ENCODE measurements at regions not wholly inside any gene's neighbourhood (a gene's known extent, or its start where the extent isn't known, plus 50 kb on each side); places are given as distances from the start of the nearest gene placed in this dataset.

- Histone ChIP-seq H3K27ac (peak overlapping the region in 2 of 4 donors; percentile 30 to 54), H3K27me3 (no peaks in the 10 kb centered on the region), H3K4me1 (no peaks in the 10 kb centered on the region), H3K36me3 (no peaks in the 10 kb centered on the region), H3K4me3 (no peak overlapping the region), H3K9me3 (peaks cover 0 to 6% (median 0%) of the 10 kb centered on the region in 4 donors)
- DNase-seq, result no peak
- TF ChIP-seq POLR2A (IDR thresholded peaks at IDR 0.05), result no peak
- no peak for TF ChIP-seq CTCF (IDR thresholded peaks at IDR 0.05)
Measured at GRCh38 chr2:237244178-237244577, 158.5 kb downstream of the COPS8 start.

GRCh38 chr2:237244976-237245646, 159.4 kb downstream of the COPS8 start:
- TF ChIP-seq CTCF (IDR thresholded peaks at IDR 0.05) (no peak), POLR2A (IDR thresholded peaks at IDR 0.05) (no peak)
- no peaks in the 10 kb centered on the region for H3K4me1 ChIP-seq
- H3K36me3 ChIP-seq, result no peaks in the 10 kb centered on the region
- no peak for DNase-seq
- no peak overlapping the region for H3K4me3 ChIP-seq
- peaks cover 0 to 6% (median 0%) of the 10 kb centered on the region in 4 donors for H3K9me3 ChIP-seq
- H3K27ac ChIP-seq, result peak overlapping the region in 2 of 4 donors; percentile 30 to 54
- H3K27me3 ChIP-seq, result no peaks in the 10 kb centered on the region

- Histone ChIP-seq H3K36me3 (no peaks in the 10 kb centered on the region), H3K4me1 (no peaks in the 10 kb centered on the region), H3K4me3 (no peak overlapping the region), H3K27ac (no peak overlapping the region), H3K9me3 (no peaks in the 10 kb centered on the region), H3K27me3 (no peaks in the 10 kb centered on the region)
- DNase-seq, result no peak
- no peak for TF ChIP-seq POLR2A (IDR thresholded peaks at IDR 0.05)
- no peak for TF ChIP-seq CTCF (IDR thresholded peaks at IDR 0.05)
Measured at GRCh38 chr2:237250599-237250998, 163.4 kb downstream of the COL6A3 start.

- no peaks in the 10 kb centered on the region for H3K36me3 ChIP-seq
- H3K4me3 ChIP-seq, result no peak overlapping the region
- no peaks in the 10 kb centered on the region for H3K4me1 ChIP-seq
- TF ChIP-seq CTCF (IDR thresholded peaks at IDR 0.05) (no peak), POLR2A (IDR thresholded peaks at IDR 0.05) (no peak)
- H3K27ac ChIP-seq, result no peak overlapping the region
- DNase-seq, result no peak
- no peaks in the 10 kb centered on the region for H3K9me3 ChIP-seq
- no peaks in the 10 kb centered on the region for H3K27me3 ChIP-seq
Measured at GRCh38 chr2:237251986-237252385, 162.0 kb downstream of the COL6A3 start.

- TF ChIP-seq CTCF (IDR thresholded peaks at IDR 0.05), result no peak
- no peak for TF ChIP-seq POLR2A (IDR thresholded peaks at IDR 0.05)
- Histone ChIP-seq H3K36me3 (no peaks in the 10 kb centered on the region), H3K9me3 (no peaks in the 10 kb centered on the region), H3K27me3 (no peaks in the 10 kb centered on the region), H3K4me1 (no peaks in the 10 kb centered on the region), H3K27ac (no peak overlapping the region), H3K4me3 (no peak overlapping the region)
- DNase-seq, result no peak
Measured at GRCh38 chr2:237253046-237253702, 160.8 kb downstream of the COL6A3 start.

Data from Peyer's patch (tissue), 4 donors.